GM20431 (cell line): ENCODE measurements at regions not wholly inside any gene's neighbourhood (a gene's known extent, or its start where the extent isn't known, plus 50 kb on each side); places are given as distances from the start of the nearest gene placed in this dataset.
"Not testable (repeated sequence)": the region's sequence is repeated elsewhere in the genome, so short reads cannot be mapped to it uniquely, and the experiment has no call there.

ENCODE experiments used
- in situ Hi-C: fragments of 300-500 bp; cut with MseI, MboI; formaldehyde crosslinking; loops from one replicate; pipeline ENCODE4 v1.15.0; 2020; ENCODE audit warnings: low sequenced_read_pairs; ENCODE audit not compliant: unreplicated experiment

- in situ Hi-C loops: no loop called here
These were observed 784.0 kb downstream of the ZPLD1 start for GRCh38 chr3:103218793-103219192.

GRCh38 chr3:103227651-103228050, 792.8 kb downstream of the ZPLD1 start:
- in situ Hi-C loops: no loop called here

- in situ Hi-C loops: no loop called here
These were observed 812.6 kb downstream of the ZPLD1 start for GRCh38 chr3:103247459-103247858.

- in situ Hi-C loops: not testable (repeated sequence)
These were observed 820.0 kb downstream of the ZPLD1 start for GRCh38 chr3:103254827-103255226.

GRCh38 chr3:103269287-103269686, 834.5 kb downstream of the ZPLD1 start:
- in situ Hi-C loops: no loop called here

- in situ Hi-C loops: no loop called here
These were observed 836.8 kb downstream of the ZPLD1 start for GRCh38 chr3:103271575-103271974.

GRCh38 chr3:103295974-103296570, 861.3 kb downstream of the ZPLD1 start:
- in situ Hi-C loops: no loop called here

- in situ Hi-C loops: not testable (repeated sequence)
These were observed 862.7 kb downstream of the ZPLD1 start for GRCh38 chr3:103297502-103297901.

GRCh38 chr3:103306104-103306503, 871.3 kb downstream of the ZPLD1 start:
- in situ Hi-C loops: no loop called here

GRCh38 chr3:103308921-103309320, 874.1 kb downstream of the ZPLD1 start:
- in situ Hi-C loops: no loop called here

GRCh38 chr3:103319912-103320311, 885.1 kb downstream of the ZPLD1 start:
- in situ Hi-C loops: no loop called here

GRCh38 chr3:103337179-103337845, 902.5 kb downstream of the ZPLD1 start:
- in situ Hi-C loops: no loop called here

- in situ Hi-C loops: no loop called here
These were observed 906.3 kb downstream of the ZPLD1 start for GRCh38 chr3:103341078-103341606.

- in situ Hi-C loops: no loop called here
These were observed 907.5 kb downstream of the ZPLD1 start for GRCh38 chr3:103342205-103342731.

- in situ Hi-C loops: no loop called here
These were observed 914.9 kb downstream of the ZPLD1 start for GRCh38 chr3:103349760-103350159.

GRCh38 chr3:103365467-103365866, 930.7 kb downstream of the ZPLD1 start:
- in situ Hi-C loops: no loop called here

- in situ Hi-C loops: no loop called here
These were observed 932.7 kb downstream of the ZPLD1 start for GRCh38 chr3:103367481-103367880.

- in situ Hi-C loops: no loop called here
These were observed 936.6 kb downstream of the ZPLD1 start for GRCh38 chr3:103371411-103371810.

GRCh38 chr3:103372031-103372430, 937.2 kb downstream of the ZPLD1 start:
- in situ Hi-C loops: no loop called here

- in situ Hi-C loops: no loop called here
These were observed 945.6 kb downstream of the ZPLD1 start for GRCh38 chr3:103380391-103380790.

- in situ Hi-C loops: no loop called here
These were observed 946.7 kb downstream of the ZPLD1 start for GRCh38 chr3:103381296-103382079.
